SK-N-SH (cell line): ENCODE measurements at regions not wholly inside any gene's neighbourhood (a gene's known extent, or its start where the extent isn't known, plus 50 kb on each side); places are given as distances from the start of the nearest gene placed in this dataset.
"Not testable (repeated sequence)": the region's sequence is repeated elsewhere in the genome, so short reads cannot be mapped to it uniquely, and the experiment has no call there.

Source experiments
- CTCF ChIA-PET: fragments of 300-600, 350-600 bp; formaldehyde crosslinking; extraction: SDS; loops from one replicate; lab custom pipeline; 2021; lab: Yijun Ruan, JAX
- POLR2A ChIA-PET: fragments of 350-600 bp; sonication (Branson Sonifier 250); formaldehyde crosslinking; extraction: SDS; loops from one replicate; lab custom pipeline; 2020; ENCODE audit warnings: antibody characterized with exemption, inconsistent platforms; lab: Yijun Ruan, JAX
- DNase-seq: peaks from one replicate; pipeline ENCODE4 v3.0.0; 2012
- H2AFZ ChIP-seq: fragments of 200-600 bp; sonication (generic); 2 replicates; pipeline ENCODE4 v1.8.1; 2016; ENCODE audit warnings: antibody characterized with exemption, mild to moderate bottlenecking, low read depth
- H3F3A ChIP-seq: fragments of 200-600 bp; sonication (generic); replicated peaks from 2 replicates; pipeline ENCODE3; 2016; ENCODE audit warnings: antibody characterized with exemption, mild to moderate bottlenecking; ENCODE audit not compliant: insufficient read depth
- H3K27ac ChIP-seq, 2 experiments: fragments of 200-500 bp in 1 of 2; fragments of 200-600 bp in 1 of 2; sonication (Bioruptor generic) in 1 of 2; sonication (generic), shearing (Covaris generic) in 1 of 2; 2 replicates each; pipeline versions ENCODE4 v1.5.1 to v1.6.1; 2014 to 2016; ENCODE audit warnings: low read depth in 2 of 2, inconsistent platforms in 1 of 2, low read length in 1 of 2, mild to moderate bottlenecking in 1 of 2, mixed read lengths in 1 of 2
- H3K27me3 ChIP-seq: fragments of 200-600 bp; sonication (generic), shearing (Covaris generic); 2 replicates; pipeline ENCODE4 v1.6.1; 2016; ENCODE audit warnings: mixed run types; ENCODE audit not compliant: insufficient read depth
- H3K36me3 ChIP-seq, 2 experiments: fragments of 200-500 bp in 1 of 2; fragments of 200-600 bp in 1 of 2; sonication (Bioruptor generic) in 1 of 2; sonication (generic) in 1 of 2; replicated peaks in 1 of 2; 2 replicates each; pipeline versions ENCODE3 to v1.5.1; 2014 to 2016; ENCODE audit warnings: low read length in 1 of 2, mild to moderate bottlenecking in 1 of 2; ENCODE audit not compliant: insufficient read depth in 2 of 2, control insufficient read depth in 1 of 2
- H3K4me1 ChIP-seq, 2 experiments: fragments of 200-500 bp in 1 of 2; fragments of 200-600 bp in 1 of 2; sonication (Bioruptor generic) in 1 of 2; sonication (generic), shearing (Covaris generic) in 1 of 2; 2 replicates each; pipeline versions ENCODE4 v1.5.1 to v1.6.1; 2014 to 2016; ENCODE audit warnings: low read depth in 1 of 2, low read length in 1 of 2, mixed run types in 1 of 2; ENCODE audit not compliant: insufficient read depth in 2 of 2, control insufficient read depth in 1 of 2
- H3K4me2 ChIP-seq: fragments of 200-600 bp; sonication (generic), shearing (Covaris generic); 2 replicates; pipeline ENCODE4 v1.6.1; 2017; ENCODE audit warnings: mixed run types
- H3K4me3 ChIP-seq, 2 experiments: fragments of 200-500 bp in 1 of 2; fragments of 200-600 bp in 1 of 2; sonication (Bioruptor generic) in 1 of 2; sonication (generic), shearing (Covaris generic) in 1 of 2; 2 replicates each; pipeline versions ENCODE4 v1.5.1 to v1.8.1; 2014 to 2016; ENCODE audit warnings: low read depth in 2 of 2, inconsistent platforms in 1 of 2, low read length in 1 of 2, mild to moderate bottlenecking in 1 of 2, mixed read lengths in 1 of 2, moderate library complexity in 1 of 2
- H3K79me2 ChIP-seq: fragments of 200-600 bp; sonication (generic); 2 replicates; pipeline ENCODE4 v1.8.1; 2017; ENCODE audit warnings: mild to moderate bottlenecking; ENCODE audit not compliant: insufficient read depth
- H3K9ac ChIP-seq: fragments of 200-600 bp; sonication (generic); 2 replicates; pipeline ENCODE4 v1.6.1; 2017; ENCODE audit warnings: mixed run types
- H3K9me2 ChIP-seq: fragments of 200-600 bp; sonication (generic); 2 replicates; pipeline ENCODE4 v1.6.1; 2017; ENCODE audit warnings: mixed run types
- H3K9me3 ChIP-seq: fragments of 200-600 bp; sonication (generic); 2 replicates; pipeline ENCODE4 v1.6.1; 2017; ENCODE audit warnings: mixed run types, mild to moderate bottlenecking, moderate library complexity
- H4K20me1 ChIP-seq: fragments of 200-600 bp; sonication (generic); 2 replicates; pipeline ENCODE4 v1.6.1; 2017; ENCODE audit warnings: mild to moderate bottlenecking, mixed run types; ENCODE audit not compliant: insufficient read depth
- CHD2 ChIP-seq: fragments of 150-350 bp; IDR thresholded peaks from 2 replicates; pipeline ENCODE4 v1.6.1; 2018; ENCODE audit warnings: low read length; ENCODE audit not compliant: partially characterized antibody
- EP300 ChIP-seq, 2 experiments: IDR thresholded peaks; 2 replicates each; pipeline versions ENCODE4 v1.4.0 to v1.6.1; 2012; ENCODE audit warnings: borderline replicate concordance in 1 of 2, low read depth in 1 of 2, low read length in 1 of 2
- FOSL2 ChIP-seq: IDR thresholded peaks from 2 replicates; pipeline ENCODE4 v1.4.0; 2012; ENCODE audit warnings: low read depth, mild to moderate bottlenecking, moderate library complexity, borderline replicate concordance
- FOXJ3 ChIP-seq: sonication (generic); formaldehyde crosslinking; IDR thresholded peaks from 2 replicates; pipeline ENCODE4 v1.5.1; 2020; ENCODE audit warnings: mild to moderate bottlenecking, missing genetic modification reagents
- FOXM1 ChIP-seq: IDR thresholded peaks from 2 replicates; pipeline ENCODE4 v1.4.0; 2012; ENCODE audit warnings: low read depth, mild to moderate bottlenecking
- GABPA ChIP-seq: IDR thresholded peaks from 2 replicates; pipeline ENCODE4 v1.4.0; 2012; ENCODE audit warnings: low read depth, mild to moderate bottlenecking
- GATA2 ChIP-seq: sonication (generic); formaldehyde crosslinking; IDR thresholded peaks from 2 replicates; pipeline ENCODE4 v1.5.0; 2020; ENCODE audit warnings: mild to moderate bottlenecking, missing genetic modification reagents
- MEF2A ChIP-seq: IDR thresholded peaks from 2 replicates; pipeline ENCODE4 v1.4.0; 2012; ENCODE audit warnings: low read depth, borderline replicate concordance
- MXI1 ChIP-seq: IDR thresholded peaks from 2 replicates; pipeline ENCODE4 v1.6.1; 2012; ENCODE audit warnings: mild to moderate bottlenecking, low read depth, low read length, improper control_type of control experiment
- NFIC ChIP-seq: IDR thresholded peaks from 2 replicates; pipeline ENCODE4 v1.4.0; 2012; ENCODE audit warnings: borderline replicate concordance
- RFX5 ChIP-seq: IDR thresholded peaks from 2 replicates; pipeline ENCODE4 v1.6.1; 2012; ENCODE audit warnings: mild to moderate bottlenecking, improper control_type of control experiment, low read length
- RXRA ChIP-seq: IDR thresholded peaks from 2 replicates; pipeline ENCODE4 v1.4.0; 2012; ENCODE audit warnings: low read depth, mild to moderate bottlenecking, borderline replicate concordance
- SIN3A ChIP-seq: IDR thresholded peaks from 2 replicates; pipeline ENCODE4 v1.6.1; 2012; ENCODE audit warnings: low read depth, mild to moderate bottlenecking, low read length, moderate library complexity, borderline replicate concordance
- SMC3 ChIP-seq: IDR thresholded peaks from 2 replicates; pipeline ENCODE4 v1.6.1; 2012; ENCODE audit warnings: low read depth, low read length, improper control_type of control experiment
- TCF12 ChIP-seq: IDR thresholded peaks from 2 replicates; pipeline ENCODE4 v1.4.0; 2012
- WGBS: methylation state at CpG from one replicate; pipeline ENCODE4 v1.1.6; 2017; ENCODE audit warnings: low lambda C conversion rate; 5-methylcytosine and 5-hydroxymethylcytosine counted together
- TF ChIP-seq, protein P1 (sequence below): fragments of 200-600 bp; sonication (generic); IDR thresholded peaks from 2 replicates; pipeline ENCODE4 v1.6.1; 2017; ENCODE audit warnings: antibody characterized with exemption, mild to moderate bottlenecking, moderate library complexity
- TF ChIP-seq, protein P2 (sequence below): fragments of 150-350 bp; IDR thresholded peaks from 2 replicates; pipeline ENCODE4 v1.6.1; 2016; ENCODE audit warnings: mild to moderate bottlenecking, low read depth, low read length
- TF ChIP-seq, protein P3 (sequence below): IDR thresholded peaks from 2 replicates; pipeline ENCODE4; 2012
- TF ChIP-seq, protein P4 (sequence below): IDR thresholded peaks from 2 replicates; pipeline ENCODE4 v1.4.0; 2012; ENCODE audit warnings: low read depth, borderline replicate concordance
- TF ChIP-seq, protein P5 (sequence below): IDR thresholded peaks from 2 replicates; pipeline ENCODE4 v1.6.1; 2012; ENCODE audit warnings: mild to moderate bottlenecking, low read depth, low read length, moderate library complexity

DNA sequence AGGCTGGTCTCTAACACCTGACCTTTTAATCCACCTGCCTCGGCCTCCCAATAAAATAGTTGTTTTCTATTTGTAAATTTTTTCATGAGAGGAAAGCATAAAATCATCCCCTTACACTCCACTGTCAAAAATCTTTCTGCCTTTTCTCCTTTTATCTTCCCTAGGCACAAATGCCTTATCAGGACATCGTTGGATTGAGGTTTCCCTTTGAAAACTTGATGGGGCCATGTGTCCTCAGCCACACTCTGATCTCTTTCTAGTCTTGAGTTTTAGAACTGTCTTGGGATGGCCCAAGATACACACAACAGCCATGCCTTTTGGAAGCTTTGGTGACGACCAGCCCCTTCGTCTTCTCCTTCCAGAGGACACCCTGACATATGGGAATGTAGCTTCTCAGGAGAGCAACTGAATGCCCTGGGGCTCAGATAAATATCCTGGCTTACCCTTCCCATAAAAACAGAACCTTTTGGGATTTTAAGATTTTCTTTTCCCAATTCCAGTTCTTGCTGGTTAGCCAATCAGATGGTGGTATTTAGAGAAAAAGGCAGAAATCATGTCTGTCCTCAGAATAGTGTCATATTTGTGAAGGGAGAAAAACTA, 112.4 kb downstream of the ZNF429 start:
- Histone ChIP-seq H3F3A (no peaks in the 10 kb centered on the region), H3K9me2 (no peaks in the 10 kb centered on the region), H3K27me3 (no peaks in the 10 kb centered on the region), H3K4me2 (no peak overlapping the region), H4K20me1 (no peaks in the 10 kb centered on the region), H3K4me1 (no peaks in the 10 kb centered on the region), H3K9ac (no peak overlapping the region), H3K36me3 (no peaks in the 10 kb centered on the region), H3K27ac (no peak overlapping the region), H3K4me3 (no peak overlapping the region), H3K79me2 (no peaks in the 10 kb centered on the region), H2AFZ (no peak overlapping the region), H3K9me3 (no peaks in the 10 kb centered on the region)
- WGBS: 14% methylated on average over 4 of the region's 4 CpGs
- no peak for TF ChIP-seq SMC3
- TF ChIP-seq TCF12: no peak
- no peak for TF ChIP-seq NFIC
- TF ChIP-seq, protein P1, sequence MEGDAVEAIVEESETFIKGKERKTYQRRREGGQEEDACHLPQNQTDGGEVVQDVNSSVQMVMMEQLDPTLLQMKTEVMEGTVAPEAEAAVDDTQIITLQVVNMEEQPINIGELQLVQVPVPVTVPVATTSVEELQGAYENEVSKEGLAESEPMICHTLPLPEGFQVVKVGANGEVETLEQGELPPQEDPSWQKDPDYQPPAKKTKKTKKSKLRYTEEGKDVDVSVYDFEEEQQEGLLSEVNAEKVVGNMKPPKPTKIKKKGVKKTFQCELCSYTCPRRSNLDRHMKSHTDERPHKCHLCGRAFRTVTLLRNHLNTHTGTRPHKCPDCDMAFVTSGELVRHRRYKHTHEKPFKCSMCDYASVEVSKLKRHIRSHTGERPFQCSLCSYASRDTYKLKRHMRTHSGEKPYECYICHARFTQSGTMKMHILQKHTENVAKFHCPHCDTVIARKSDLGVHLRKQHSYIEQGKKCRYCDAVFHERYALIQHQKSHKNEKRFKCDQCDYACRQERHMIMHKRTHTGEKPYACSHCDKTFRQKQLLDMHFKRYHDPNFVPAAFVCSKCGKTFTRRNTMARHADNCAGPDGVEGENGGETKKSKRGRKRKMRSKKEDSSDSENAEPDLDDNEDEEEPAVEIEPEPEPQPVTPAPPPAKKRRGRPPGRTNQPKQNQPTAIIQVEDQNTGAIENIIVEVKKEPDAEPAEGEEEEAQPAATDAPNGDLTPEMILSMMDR: no peak
- TF ChIP-seq FOSL2: no peak
- no peak for TF ChIP-seq RFX5
- no peak for TF ChIP-seq GATA2 (CRISPR knock-in tag)
- TF ChIP-seq, protein P2, sequence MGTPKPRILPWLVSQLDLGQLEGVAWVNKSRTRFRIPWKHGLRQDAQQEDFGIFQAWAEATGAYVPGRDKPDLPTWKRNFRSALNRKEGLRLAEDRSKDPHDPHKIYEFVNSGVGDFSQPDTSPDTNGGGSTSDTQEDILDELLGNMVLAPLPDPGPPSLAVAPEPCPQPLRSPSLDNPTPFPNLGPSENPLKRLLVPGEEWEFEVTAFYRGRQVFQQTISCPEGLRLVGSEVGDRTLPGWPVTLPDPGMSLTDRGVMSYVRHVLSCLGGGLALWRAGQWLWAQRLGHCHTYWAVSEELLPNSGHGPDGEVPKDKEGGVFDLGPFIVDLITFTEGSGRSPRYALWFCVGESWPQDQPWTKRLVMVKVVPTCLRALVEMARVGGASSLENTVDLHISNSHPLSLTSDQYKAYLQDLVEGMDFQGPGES: no peak
- TF ChIP-seq, protein P3, sequence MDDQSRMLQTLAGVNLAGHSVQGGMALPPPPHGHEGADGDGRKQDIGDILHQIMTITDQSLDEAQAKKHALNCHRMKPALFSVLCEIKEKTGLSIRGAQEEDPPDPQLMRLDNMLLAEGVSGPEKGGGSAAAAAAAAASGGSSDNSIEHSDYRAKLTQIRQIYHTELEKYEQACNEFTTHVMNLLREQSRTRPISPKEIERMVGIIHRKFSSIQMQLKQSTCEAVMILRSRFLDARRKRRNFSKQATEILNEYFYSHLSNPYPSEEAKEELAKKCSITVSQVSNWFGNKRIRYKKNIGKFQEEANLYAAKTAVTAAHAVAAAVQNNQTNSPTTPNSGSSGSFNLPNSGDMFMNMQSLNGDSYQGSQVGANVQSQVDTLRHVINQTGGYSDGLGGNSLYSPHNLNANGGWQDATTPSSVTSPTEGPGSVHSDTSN: no peak
- no peak for TF ChIP-seq GABPA
- no peak for TF ChIP-seq RXRA
- TF ChIP-seq FOXM1: no peak
- TF ChIP-seq FOXJ3 (CRISPR knock-in tag): no peak
- TF ChIP-seq CHD2: no peak
- no peak for TF ChIP-seq SIN3A
- TF ChIP-seq MXI1: no peak
- no peak for TF ChIP-seq EP300 (IDR thresholded peaks at IDR 0.05; ENCODE audit: borderline replicate concordance in 1 of 2, low read depth in 1 of 2, low read length in 1 of 2)
- TF ChIP-seq, protein P4, sequence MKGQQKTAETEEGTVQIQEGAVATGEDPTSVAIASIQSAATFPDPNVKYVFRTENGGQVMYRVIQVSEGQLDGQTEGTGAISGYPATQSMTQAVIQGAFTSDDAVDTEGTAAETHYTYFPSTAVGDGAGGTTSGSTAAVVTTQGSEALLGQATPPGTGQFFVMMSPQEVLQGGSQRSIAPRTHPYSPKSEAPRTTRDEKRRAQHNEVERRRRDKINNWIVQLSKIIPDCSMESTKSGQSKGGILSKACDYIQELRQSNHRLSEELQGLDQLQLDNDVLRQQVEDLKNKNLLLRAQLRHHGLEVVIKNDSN: no peak
- TF ChIP-seq MEF2A: no peak
- TF ChIP-seq, protein P5, sequence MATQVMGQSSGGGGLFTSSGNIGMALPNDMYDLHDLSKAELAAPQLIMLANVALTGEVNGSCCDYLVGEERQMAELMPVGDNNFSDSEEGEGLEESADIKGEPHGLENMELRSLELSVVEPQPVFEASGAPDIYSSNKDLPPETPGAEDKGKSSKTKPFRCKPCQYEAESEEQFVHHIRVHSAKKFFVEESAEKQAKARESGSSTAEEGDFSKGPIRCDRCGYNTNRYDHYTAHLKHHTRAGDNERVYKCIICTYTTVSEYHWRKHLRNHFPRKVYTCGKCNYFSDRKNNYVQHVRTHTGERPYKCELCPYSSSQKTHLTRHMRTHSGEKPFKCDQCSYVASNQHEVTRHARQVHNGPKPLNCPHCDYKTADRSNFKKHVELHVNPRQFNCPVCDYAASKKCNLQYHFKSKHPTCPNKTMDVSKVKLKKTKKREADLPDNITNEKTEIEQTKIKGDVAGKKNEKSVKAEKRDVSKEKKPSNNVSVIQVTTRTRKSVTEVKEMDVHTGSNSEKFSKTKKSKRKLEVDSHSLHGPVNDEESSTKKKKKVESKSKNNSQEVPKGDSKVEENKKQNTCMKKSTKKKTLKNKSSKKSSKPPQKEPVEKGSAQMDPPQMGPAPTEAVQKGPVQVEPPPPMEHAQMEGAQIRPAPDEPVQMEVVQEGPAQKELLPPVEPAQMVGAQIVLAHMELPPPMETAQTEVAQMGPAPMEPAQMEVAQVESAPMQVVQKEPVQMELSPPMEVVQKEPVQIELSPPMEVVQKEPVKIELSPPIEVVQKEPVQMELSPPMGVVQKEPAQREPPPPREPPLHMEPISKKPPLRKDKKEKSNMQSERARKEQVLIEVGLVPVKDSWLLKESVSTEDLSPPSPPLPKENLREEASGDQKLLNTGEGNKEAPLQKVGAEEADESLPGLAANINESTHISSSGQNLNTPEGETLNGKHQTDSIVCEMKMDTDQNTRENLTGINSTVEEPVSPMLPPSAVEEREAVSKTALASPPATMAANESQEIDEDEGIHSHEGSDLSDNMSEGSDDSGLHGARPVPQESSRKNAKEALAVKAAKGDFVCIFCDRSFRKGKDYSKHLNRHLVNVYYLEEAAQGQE: no peak
- CTCF ChIA-PET: no interaction called here
- DNase-seq: no peak
- POLR2A ChIA-PET: interaction anchor here (1.2 kb wide), 1 partner anchor 15 kb away, joined by 3 read pairs; no protein-coding TSS in a partner anchor

DNA sequence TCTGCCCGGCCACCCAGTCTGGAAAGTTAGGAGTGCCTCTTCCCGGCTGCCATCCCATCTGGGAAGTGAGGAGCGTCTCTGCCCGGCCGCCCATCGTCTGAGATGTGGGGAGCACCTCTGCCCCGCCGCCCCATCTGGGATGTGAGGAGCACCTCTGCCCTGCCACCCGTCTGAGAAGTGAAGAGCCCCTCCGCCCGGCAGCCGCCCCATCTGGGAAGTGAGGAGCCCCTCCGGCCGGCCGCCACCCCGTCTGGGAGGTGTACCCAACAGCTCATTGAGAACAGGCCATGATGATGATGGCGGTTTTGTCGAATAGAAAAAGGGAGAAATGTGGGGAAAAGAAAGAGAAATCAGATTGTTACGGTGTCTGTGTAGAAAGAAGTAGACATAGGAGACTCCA, 109.4 kb downstream of the ZNF429 start:
- H3K79me2 ChIP-seq, H3F3A ChIP-seq, H3K36me3 ChIP-seq, H3K4me3 ChIP-seq, DNase-seq, H3K27ac ChIP-seq, H4K20me1 ChIP-seq, H3K9me3 ChIP-seq, CTCF ChIA-PET, POLR2A ChIA-PET, H3K4me1 ChIP-seq, H2AFZ ChIP-seq, H3K27me3 ChIP-seq, H3K9me2 ChIP-seq, H3K4me2 ChIP-seq, H3K9ac ChIP-seq: not testable (repeated sequence)
- WGBS: 64% methylated on average over 8 of the region's 19 CpGs
